ENCODE measurements at regions not wholly inside any gene's neighbourhood (a gene's known extent, or its start where the extent isn't known, plus 50 kb on each side); places are given as distances from the start of the nearest gene placed in this dataset.

DNA sequence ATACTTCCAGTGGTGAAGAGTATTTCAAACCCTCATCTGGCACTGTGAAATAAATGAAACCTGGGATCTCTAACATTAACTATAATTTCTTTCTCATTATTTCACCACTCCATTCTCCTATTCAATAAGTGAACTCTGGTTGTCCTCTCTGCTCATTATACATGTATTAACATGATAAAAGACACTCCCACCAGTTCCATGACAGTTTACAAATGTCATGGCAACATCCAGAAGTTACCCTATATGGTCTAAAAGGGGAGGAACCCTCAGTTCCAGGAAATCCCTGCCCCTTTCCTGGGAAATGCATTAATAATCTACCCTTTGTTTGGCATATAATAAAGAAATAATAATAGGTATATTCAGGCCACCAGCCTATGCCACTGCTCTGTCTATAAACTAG, 62.7 kb upstream of the BRINP3 start:
- DNase-seq (ENCODE audit: low spot score): no peak

DNA sequence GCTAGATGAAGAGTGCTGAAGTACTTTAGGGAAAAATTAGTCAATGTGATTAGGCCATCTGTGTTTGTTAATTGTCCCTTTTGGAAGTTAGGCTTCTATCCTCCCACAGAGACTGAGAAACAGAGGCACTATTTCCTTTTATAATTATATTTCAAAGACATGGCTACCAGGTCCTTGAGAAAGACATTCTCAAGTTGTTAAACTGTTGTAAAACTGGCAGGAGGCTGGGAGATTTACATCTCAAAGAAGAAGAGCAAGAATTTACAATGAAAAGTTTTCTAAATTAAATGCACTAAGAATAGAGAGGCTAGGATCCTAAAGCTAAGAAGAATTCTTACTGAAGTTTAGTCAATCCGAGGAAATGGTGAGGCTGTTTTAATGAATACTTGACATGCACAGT, 74.0 kb upstream of the BRINP3 start:
- no peak for DNase-seq (ENCODE audit: low spot score)

DNA sequence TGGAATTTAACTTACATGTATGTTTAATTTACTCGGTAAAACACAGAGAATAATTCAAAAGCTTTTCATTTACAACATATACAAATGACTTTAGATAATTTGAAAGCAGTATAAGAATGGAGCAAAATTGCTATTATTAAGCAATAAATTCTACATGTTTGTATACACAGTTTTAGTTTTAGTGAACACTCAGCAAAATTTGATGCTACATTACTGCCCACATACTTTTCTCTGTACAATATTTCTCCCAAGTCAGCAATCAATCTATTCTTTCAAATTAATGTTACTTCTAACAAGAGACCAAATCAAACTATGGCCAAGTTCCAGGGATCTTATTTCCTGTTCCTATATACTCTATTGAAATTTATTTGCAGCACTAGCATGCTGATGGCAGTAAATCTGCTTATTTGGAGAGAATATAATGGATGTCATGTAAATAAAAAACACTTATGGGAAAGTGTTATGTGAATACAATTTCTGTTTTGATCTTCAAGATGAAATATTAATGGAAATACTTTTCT, 82.6 kb upstream of the BRINP3 start:
- no peak for DNase-seq (ENCODE audit: low spot score)

DNA sequence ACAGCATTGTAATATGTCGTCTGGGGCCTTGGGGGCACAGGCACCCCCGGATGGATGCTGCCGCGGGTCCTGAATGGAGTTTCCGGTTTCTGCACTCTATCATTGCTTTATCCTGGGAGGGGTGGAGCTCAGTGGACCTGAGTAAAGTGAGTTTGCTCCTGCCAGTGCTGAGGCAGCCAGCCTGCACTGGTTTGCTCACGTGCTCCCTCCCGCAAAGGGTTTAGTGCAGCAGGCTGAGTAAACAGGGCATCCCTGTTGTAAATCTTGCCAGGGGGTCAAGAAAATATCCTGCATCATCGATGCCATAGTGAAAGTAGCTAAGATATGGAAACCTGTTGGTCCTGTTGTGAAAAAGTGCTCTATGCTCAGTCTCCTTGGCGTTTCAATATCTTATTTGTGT, 85.6 kb upstream of the BRINP3 start:
- DNase-seq (ENCODE audit: low spot score): no peak

DNA sequence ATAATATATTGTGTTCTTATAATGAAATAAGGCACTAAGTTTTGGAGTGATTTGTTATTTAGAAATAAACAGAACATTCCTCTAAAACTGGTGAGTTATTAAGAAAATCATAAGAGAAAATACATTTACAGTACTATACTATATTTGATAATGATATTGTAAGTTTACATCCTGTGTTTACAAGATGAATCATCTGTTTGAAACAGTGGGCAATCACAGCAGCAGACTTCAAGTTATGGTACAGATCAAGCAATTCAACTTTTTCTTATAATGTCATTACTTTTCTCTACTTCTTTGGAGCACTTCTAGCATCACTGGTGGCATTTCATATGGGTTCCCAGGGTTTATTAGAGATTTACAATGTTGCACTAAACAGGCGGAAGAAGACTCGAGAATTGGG, 86.5 kb upstream of the BRINP3 start:
- DNase-seq (ENCODE audit: low spot score): no peak

DNA sequence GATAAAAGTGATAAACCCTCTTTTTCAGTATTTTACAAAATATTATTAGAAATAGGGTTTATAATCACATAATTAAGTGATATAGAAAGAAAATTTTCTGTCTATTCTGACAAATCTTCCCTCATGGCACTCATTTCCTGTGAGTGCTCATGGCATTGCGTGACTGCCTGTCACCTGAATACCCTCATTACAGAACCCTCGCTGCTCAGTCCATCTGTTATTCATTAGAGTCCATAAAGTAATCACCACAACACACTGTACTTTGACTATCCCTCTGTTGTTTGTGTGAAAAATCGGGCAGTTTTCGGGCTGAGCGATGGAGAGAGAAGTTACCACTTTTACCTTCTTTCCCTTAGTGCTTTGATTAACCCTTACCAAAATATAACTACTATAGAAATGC, 100.4 kb upstream of the BRINP3 start:
- no peak for DNase-seq (ENCODE audit: low spot score)

DNA sequence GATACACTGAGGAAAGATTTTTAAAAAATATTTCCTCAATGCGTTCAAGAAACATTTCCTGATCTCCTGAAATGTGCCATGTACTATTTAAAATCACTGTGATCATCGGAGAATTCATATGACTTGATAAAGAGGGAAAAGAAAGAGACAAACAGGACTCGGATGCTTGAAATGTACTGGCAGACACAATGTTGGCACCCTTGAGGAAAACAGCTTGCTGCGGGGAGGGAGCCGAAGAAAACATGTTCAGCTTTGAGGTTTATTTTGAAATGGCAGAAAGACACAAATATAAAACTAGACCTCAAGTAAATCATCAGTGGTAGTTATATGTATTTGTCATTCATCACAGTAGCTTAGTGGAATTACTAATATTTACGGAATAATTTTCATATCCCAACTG, 100.9 kb upstream of the BRINP3 start:
- no peak for DNase-seq (ENCODE audit: low spot score)

DNA sequence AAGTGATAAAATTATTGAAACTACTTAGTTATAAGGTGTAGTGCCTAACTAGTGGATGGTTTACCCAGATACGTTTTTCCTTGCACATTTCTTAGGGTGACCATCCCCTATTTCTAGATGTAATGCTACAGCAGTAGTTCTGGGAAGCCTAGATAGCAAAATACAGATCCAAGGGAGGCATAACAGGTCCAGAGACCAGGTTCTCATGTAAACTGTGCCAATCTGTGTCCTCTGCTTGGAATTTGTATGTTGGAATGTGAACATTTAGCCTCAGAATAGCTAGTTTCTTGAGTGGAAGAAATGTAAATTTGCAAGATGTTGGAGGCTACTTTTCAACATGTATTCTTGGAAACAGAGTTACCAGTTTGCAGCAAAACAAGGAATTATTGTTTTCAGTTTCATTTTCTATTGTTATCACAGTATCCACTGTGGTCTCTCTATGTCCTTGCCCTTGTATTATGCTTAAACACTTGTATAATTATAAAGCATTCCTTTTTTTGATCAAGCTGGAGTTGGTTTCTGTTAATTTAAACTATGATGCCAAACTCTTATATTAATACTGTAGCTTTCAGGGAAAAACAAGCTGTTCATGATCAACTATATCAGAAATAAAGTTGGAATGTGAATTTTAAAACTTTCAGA, 102.0 kb upstream of the BRINP3 start:
- DNase-seq (ENCODE audit: low spot score): no peak

DNA sequence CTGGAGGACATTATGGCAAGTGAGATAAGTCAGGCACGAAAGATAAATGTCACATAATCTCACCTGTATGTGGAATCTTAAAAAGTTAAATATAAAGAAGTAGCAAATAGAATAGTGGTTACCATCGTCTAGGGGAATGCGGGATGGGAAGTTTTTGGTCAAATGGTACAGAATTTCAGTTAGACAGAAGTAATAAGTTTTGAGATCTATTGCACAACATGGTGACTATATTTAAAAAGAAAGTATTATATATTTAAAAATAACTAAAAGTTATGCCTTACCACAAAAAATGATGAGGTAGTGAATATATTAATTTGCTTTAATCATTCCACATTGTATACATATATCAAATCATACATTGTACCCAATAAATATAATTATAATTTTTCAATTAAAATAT, 106.2 kb upstream of the BRINP3 start:
- no peak for DNase-seq (ENCODE audit: low spot score)

DNA sequence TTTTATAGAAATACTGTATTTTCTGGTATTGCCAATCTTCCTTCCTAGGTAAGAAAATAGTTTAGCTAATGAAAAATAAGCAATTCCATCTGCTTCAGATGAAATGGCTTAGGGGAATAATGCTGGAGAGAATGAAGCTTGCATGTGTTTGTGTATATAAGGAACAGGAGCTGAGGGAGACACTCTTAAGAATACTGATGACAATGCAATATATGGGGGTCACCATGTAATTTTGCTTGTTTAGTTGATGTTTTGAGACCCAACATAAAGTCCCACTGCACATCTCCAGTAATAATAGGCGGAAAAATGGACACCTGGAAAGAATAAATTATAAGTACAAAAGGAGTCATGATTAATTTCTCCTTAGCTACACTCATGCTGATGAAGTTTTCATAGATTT, 110.8 kb upstream of the BRINP3 start:
- no peak for DNase-seq (ENCODE audit: low spot score)

DNA sequence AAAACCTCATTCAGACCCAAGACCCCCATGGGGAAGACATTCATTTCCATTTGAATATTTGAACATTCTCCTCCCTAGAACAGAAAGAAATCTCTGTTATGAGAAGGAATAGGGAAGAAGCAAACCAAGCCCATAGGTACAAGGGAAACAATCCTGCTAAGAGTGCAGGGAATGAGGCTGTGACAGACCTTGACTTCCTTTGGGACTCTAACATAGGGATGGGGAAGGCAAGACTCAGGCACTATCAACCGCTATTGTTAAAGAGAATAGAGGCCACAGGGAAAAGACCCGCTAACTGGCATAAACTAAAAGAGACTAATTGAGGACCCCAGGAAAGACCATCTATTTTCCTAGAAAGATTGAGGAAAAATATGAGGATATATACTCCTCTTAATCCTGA, 117.8 kb upstream of the BRINP3 start:
- no peak for DNase-seq (ENCODE audit: low spot score)

DNA sequence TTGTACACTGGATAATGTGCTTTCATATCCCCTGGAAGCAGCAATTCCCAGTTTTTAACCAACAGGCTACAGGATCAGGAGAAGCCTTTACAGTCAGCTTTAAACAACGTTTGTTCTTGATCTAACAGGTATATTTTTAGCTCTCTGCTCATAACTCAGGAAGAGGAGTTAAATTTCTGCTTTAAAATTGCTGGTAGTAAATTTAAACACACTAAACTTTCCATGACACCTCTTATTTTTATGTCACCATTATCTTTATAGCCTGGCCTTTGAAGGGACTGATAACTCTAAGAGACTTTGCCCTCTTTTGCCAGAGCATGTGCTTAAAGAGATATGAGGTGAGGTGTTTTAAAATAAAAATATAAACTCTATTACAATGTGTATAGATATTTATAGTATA, 119.6 kb upstream of the BRINP3 start:
- no peak for DNase-seq (ENCODE audit: low spot score)

DNA sequence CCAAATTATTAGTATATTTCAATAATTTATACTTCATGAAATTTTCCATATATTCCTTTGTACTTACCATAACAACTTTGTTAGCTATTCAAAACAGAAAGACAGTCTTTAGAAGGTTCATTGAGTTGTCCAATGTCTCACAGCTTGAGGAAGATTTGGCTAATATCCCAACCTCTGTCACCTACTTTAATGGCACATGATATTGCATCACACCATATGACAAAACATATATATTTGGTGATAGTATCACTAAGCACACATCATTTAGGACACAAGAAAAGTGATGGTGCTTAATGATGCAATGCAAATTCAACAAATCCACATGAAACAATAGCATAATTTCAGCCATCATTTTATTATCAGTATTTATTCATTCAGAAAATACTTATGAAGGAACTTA, 122.0 kb upstream of the BRINP3 start:
- no peak for DNase-seq (ENCODE audit: low spot score)

DNA sequence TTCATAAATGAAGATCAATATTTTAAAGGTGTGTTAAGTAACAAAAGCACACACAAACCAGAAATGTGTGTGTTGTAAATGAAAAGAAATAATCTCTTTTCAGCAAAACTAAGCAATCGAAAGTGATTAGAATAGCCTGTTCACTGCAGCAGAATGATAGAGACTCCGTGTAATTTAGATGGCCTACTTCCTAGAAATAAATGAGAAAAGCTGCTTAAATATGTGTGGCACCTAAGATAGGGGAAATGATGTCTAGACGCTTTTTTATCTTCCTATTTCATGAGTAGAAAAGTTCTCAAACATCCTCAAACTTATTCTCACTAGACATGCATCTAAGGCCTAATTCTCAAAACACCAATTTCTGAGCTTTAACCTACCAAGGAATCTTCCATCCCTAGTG, 124.7 kb upstream of the BRINP3 start:
- no peak for DNase-seq (ENCODE audit: low spot score)

DNA sequence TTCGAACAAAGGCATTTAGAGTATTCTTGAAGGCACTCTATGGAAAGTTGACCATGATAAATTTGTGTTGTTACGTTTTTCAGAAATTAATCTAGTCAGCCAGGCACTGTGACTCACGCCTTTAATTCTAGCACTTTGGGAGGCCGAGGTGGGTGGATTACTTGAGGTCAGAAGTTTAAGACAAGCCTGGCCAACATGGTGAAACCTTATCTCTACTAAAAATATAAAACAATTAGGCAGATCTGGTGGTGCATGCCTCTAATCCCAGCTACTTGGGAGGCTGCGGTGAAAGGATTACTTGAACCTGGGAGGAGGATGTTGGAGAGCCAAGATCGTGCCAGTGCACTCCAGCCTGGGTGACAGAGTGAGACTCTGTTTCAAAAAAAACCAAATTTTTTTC, 130.6 kb upstream of the BRINP3 start:
- DNase-seq (ENCODE audit: low spot score): no peak

DNA sequence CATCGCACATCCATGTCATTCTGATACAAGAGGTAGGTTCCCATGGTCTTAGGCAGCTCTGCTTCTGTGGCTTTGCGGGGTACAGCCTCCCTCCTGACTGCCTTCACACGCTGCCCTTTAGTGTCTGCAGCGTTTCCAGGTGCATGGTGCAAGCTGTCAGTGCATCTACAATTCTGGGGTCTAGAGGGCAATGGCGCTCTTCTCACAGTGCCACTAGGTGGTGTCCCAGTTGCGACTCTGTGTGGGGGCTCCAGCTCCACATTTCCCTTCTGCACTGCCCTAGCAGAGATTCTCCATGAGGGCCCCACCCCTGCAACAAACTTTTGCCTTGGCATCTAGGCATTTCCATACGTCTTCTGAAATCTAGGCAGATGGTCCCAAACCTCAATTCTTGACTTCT, 138.2 kb upstream of the BRINP3 start:
- no peak for DNase-seq (ENCODE audit: low spot score)

DNA sequence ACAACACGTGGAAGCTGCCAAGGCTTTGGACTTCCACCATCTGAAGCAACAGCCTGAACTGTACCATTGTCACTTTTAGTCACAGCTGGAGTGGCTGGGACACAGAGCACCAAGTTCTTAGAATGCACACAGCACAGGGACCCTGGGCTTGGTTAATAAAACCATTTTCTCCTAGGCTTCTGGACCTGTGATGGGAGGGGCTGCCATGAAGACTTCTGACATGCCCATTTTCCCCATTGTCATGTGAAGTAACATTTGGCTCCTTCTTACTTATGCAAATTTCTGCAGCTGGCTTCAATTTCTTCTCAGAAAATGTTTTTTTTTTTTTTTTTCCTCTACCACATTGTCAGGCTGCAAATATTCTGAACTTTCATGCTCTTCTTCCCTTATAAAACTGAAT, 138.6 kb upstream of the BRINP3 start:
- DNase-seq (ENCODE audit: low spot score): no peak

DNA sequence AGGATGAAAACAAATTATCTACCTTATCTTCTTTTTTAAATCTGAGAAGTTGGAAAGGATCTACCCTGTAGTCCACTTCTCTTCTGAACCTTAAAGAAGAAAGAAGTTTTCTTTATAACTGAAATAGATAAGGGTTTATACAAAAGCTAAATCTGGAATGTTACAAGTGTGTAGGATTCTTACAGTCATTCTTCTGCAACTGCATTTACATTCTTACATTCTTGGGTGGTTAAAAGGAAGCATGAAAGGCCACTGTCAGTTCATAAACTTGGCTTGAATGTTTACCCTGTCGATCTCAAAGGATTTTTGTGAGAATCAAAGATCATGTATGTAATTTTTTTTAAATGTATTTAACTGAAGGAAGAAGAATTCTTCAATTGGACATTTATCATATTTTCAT, 142.1 kb upstream of the BRINP3 start:
- no peak for DNase-seq (ENCODE audit: low spot score)

DNA sequence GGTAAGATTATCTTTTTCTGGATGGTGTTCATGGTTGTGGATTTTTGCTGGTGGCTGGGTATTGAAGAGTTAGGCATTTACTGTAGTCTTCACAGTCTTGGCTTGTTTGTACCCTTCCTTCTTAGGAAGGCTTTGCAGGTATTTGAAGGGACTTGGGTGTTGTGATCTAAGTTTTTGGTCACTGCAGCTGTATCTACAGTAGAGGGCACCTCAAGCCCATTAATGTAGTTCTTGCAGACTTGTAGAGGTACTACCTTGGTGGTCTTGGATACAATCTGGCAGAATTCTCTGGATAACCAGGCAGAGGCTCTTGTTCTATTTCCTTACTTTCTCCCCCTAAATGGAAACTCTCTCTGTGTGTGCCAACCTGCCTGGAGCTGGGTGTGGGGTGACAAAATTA, 155.8 kb upstream of the BRINP3 start:
- no peak for DNase-seq (ENCODE audit: low spot score)

DNA sequence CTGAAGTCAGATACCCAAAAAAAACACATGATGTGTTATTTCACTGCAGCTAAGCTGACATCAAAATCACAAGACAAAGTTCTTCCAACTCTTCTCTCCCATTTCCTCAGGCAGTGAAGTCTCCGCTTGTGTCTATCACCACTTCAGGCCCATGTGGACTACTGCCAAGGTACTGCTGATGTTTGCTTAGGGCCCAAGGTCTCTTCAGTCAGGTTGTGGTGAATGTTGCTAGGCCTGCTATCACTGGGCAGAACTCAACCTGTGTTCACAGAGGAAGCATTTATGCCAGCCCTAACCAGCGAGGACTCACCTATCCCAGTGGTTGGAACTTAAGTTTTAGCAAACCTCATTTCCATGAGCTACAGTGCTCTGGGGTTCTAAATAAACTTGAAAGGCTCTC, 156.5 kb upstream of the BRINP3 start:
- DNase-seq (ENCODE audit: low spot score): no peak

DNA sequence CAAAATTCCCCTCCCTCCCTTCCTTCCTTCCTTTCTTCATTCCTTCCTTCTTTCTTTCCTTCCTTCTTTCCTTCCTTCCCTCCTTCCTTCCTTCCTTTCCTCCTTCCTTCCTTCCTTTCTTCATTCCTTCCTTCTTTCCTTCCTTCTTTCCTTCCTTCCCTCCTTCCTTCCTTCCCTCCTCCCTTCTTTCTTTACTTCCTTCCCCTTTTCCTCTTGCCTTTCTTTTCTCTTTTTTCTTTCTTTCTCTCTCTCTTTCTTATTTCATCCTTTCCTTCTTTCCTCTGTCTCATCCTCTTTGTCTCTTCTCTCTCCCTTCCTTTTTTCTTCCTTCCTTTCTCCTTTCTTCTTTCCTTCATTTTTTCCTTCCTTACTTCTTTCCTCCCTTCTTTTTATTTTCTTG, 171.9 kb upstream of the BRINP3 start:
- no peak for DNase-seq (ENCODE audit: low spot score)

DNA sequence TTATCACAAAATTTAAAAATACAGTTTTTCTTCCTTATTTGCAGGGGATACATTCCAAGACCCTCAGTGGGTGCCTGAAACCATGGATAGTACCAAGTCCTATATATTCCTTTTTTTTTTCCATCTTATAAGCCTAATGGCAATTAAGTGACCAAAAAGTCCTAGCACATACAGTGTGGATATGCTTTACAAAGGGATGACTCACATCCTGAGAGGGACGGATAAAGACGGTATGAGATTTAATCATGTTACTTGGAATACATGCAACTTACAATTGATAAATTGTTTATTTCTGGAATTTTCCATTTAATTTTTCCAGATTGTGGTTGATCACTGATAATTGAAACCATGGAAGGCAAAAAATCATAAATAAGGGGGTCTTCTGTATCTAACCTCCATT, 181.2 kb upstream of the BRINP3 start:
- DNase-seq (ENCODE audit: low spot score): no peak

DNA sequence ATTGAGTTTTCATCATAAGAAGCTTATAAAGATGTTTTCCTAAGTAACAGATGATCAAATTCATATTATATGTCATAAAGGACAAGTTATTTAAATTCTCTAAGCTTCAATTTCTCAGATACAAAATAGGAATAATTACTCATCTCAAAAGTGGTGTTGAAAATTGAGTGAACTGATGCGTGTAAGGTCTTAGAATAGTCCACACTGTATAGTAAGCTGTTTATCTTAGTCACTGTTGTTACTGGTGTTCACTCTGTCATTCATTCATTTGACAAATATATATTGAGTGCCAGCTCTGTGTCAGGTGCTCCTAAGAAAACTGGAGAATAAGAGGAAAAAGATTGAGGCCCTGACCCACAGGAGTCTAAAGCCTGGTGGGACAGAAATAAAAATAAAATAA, 186.3 kb upstream of the BRINP3 start:
- no peak for DNase-seq (ENCODE audit: low spot score)

DNA sequence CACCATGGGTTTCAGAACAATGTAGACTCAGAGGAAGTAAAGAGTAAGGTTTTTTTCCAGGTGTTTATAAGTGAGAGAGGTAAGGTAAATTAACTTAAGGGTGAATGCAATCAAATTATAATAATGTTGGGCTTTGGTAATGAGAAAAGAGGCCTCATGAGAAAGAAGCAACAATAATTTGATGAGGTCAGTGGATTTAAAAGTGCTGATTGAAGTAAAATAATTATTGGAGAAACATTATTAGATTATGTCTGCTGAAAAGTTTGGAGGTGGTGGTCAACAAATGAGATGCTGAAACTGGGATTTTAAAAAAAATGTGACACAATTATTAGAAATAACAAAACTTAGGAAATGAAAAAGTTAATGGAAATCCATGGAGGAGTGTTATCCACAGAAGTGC, 187.4 kb upstream of the BRINP3 start:
- no peak for DNase-seq (ENCODE audit: low spot score)

DNA sequence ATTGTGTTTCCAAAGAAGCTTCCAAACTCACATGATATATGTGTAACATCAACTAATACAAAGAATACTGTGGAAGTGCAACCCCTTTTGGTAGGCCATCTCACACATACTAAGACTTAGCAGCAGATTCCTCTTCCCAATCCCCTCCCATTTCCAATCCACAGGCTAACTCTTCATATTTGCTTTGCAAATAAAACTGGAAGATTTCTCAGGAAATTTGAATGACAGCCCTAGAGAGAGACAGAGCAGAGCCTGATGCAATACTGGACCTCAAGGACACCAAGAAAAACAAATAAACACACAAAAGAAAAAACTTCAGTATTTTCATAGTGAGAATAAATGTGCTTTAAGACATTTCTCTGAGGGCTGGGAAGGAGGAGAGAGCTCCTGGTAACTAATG, 190.2 kb upstream of the BRINP3 start:
- no peak for DNase-seq (ENCODE audit: low spot score)

Data from GM03348 (cell line).